ENCODE measurements at regions not wholly inside any gene's neighbourhood (a gene's known extent, or its start where the extent isn't known, plus 50 kb on each side); places are given as distances from the start of the nearest gene placed in this dataset.

DNA sequence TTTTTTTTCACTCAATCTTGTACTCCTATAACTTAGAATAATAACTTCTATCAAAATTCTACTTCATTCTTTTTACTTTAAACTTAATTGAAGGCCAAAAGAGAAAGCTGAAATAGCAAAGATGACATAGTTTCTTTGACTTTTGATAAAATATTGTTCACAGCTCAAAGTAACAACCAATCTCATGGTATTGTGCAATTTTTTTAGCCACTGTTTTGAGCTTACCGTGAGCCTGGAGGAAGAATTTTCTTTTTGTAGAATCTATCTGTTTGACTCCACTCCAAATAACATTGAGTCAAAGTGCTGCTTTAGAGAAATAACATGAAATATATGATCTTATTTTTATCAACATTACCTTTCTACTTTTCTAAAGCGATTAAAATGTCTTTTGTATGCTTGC is 903.9 kb upstream of the FOXG1 start:
- Histone ChIP-seq H3K9me3 (ENCODE audit: control insufficient read depth, insufficient read depth, low read length) (no peaks in the 10 kb centered on the region), H3K36me3 (ENCODE audit: control insufficient read depth, insufficient read depth, low read length) (no peaks in the 10 kb centered on the region), H3K4me3 (ENCODE audit: insufficient read depth, low read depth, low read length) (no peak overlapping the region), H4K5ac (ENCODE audit: low read depth, low read length) (no peak overlapping the region), H3K9me1 (ENCODE audit: insufficient read depth, low read length) (no peaks in the 10 kb centered on the region), H3K79me1 (ENCODE audit: low read depth in 1 of 2, low read length in 2 of 2) (no peaks in the 10 kb centered on the region), H3K27ac (ENCODE audit: insufficient read depth, low read length) (no peak overlapping the region), H4K8ac (ENCODE audit: low read depth in 2 of 2, low read length in 2 of 2) (no peak overlapping the region), H2AK5ac (ENCODE audit: low read depth, low read length) (no peak overlapping the region), H3K14ac (replicated peaks; ENCODE audit: low read depth, low read length) (no peak overlapping the region), H4K91ac (ENCODE audit: insufficient read depth, low read depth, low read length) (no peak overlapping the region), H3K27me3 (ENCODE audit: control insufficient read depth, insufficient read depth, low read length) (no peaks in the 10 kb centered on the region), H3K56ac (ENCODE audit: extremely low read depth, insufficient read depth, low read length) (no peak overlapping the region), H3K4me1 (ENCODE audit: control insufficient read depth, insufficient read depth, low read length) (no peaks in the 10 kb centered on the region), H2BK20ac (ENCODE audit: low read depth, low read length) (no peak overlapping the region), H4K20me1 (ENCODE audit: insufficient read depth, low read length) (no peaks in the 10 kb centered on the region), H2BK120ac (ENCODE audit: low read depth, low read length) (no peak overlapping the region), H3K9ac (ENCODE audit: low read depth, low read length) (no peak overlapping the region), H2AFZ (replicated peaks; ENCODE audit: low read length, poor library complexity) (no peak overlapping the region), H2BK15ac (ENCODE audit: low read depth, low read length) (no peak overlapping the region), H3K4me2 (ENCODE audit: low read depth, low read length) (no peak overlapping the region), H3K23ac (ENCODE audit: low read depth, low read length) (no peak overlapping the region), H3K18ac (ENCODE audit: low read depth, low read length) (no peak overlapping the region), H3K4ac (ENCODE audit: low read depth, low read length) (no peak overlapping the region), H2AK9ac (replicated peaks; ENCODE audit: low read depth, low read length, poor library complexity) (no peak overlapping the region), H2BK5ac (ENCODE audit: low read depth, low read length, poor library complexity, severe bottlenecking) (no peak overlapping the region)
- dilution Hi-C loops (cut with HindIII; ENCODE audit: low sequenced_read_pairs, unreplicated experiment): no loop called here
- in situ Hi-C loops (cut with MboI; ENCODE audit: low sequenced_read_pairs): no loop called here
- no TSS peak for BruUV-seq (replicated peaks)
- no peak for ATAC-seq (ENCODE audit: low read depth)
- intact Hi-C loops (cut with micrococcal nuclease): no loop called here
- ChIA-PET POLR2A (ENCODE audit: unreplicated experiment) (no interaction called here), CTCF (no interaction called here)
- no peak for DNase-seq
- no CpG with 5 or more reads among the region's 2 CpGs for WGBS, 2 experiments (ENCODE audit: extremely low coverage in 2 of 2, insufficient read length in 1 of 2)
- peak; percentile 41 for TF ChIP-seq CEBPB (IDR thresholded peaks at IDR 0.05; ENCODE audit: low read depth, low read length)
- TF ChIP-seq, protein P1, sequence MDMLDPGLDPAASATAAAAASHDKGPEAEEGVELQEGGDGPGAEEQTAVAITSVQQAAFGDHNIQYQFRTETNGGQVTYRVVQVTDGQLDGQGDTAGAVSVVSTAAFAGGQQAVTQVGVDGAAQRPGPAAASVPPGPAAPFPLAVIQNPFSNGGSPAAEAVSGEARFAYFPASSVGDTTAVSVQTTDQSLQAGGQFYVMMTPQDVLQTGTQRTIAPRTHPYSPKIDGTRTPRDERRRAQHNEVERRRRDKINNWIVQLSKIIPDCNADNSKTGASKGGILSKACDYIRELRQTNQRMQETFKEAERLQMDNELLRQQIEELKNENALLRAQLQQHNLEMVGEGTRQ (IDR thresholded peaks at IDR 0.05; ENCODE audit: low read depth, low read length): no peak

All from IMR-90 (cell line).